ENCODE measurements at regions not wholly inside any gene's neighbourhood (a gene's known extent, or its start where the extent isn't known, plus 50 kb on each side); places are given as distances from the start of the nearest gene placed in this dataset.

DNA sequence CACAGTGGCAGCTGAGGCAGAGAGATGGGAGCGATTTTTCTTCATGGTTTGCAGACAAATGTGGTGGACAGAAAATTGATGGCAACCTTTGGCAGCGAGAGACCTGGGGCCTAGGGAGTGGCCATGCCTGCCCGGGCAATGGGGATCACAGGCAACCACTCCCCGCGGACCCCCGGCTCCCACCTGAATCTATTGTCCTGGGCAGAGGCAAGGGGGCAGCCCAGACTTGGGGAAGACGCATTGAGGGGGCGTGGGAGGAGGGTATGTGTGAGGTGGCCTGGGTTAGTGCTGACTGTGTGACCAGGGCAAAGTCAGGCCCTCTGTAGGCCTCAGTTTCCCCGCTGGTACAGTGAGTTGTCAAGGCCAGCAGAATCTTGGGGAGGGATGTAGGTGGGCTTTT is 53.6 kb upstream of the BLCAP start:
- TF ChIP-seq, protein P1, sequence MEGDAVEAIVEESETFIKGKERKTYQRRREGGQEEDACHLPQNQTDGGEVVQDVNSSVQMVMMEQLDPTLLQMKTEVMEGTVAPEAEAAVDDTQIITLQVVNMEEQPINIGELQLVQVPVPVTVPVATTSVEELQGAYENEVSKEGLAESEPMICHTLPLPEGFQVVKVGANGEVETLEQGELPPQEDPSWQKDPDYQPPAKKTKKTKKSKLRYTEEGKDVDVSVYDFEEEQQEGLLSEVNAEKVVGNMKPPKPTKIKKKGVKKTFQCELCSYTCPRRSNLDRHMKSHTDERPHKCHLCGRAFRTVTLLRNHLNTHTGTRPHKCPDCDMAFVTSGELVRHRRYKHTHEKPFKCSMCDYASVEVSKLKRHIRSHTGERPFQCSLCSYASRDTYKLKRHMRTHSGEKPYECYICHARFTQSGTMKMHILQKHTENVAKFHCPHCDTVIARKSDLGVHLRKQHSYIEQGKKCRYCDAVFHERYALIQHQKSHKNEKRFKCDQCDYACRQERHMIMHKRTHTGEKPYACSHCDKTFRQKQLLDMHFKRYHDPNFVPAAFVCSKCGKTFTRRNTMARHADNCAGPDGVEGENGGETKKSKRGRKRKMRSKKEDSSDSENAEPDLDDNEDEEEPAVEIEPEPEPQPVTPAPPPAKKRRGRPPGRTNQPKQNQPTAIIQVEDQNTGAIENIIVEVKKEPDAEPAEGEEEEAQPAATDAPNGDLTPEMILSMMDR (conservative IDR thresholded peaks at IDR 0.05; ENCODE audit: low read depth, low read length), result no peak
- no peak for TF ChIP-seq EZH2 (IDR thresholded peaks at IDR 0.05; ENCODE audit: borderline replicate concordance, low read depth, low read length, poor library complexity, severe bottlenecking)

Data from A673 (cell line).